Fibroblast of lung (primary cell): ENCODE measurements at regions not wholly inside any gene's neighbourhood (a gene's known extent, or its start where the extent isn't known, plus 50 kb on each side); places are given as distances from the start of the nearest gene placed in this dataset.

Experiments used
- DNase-seq, 2 donors: peaks; one replicate each; pipeline versions ENCODE4 v3.0.0 to v3.0.0-alpha.2; 2010; ENCODE audit warnings: low read depth in 2 of 2
- H2AFZ ChIP-seq: 2 replicates; pipeline ENCODE4 v1.5.1; 2012; ENCODE audit warnings: low read length, control low read depth, inconsistent platforms
- H3K27ac ChIP-seq: 2 replicates; pipeline ENCODE4 v1.5.1; 2011; ENCODE audit warnings: low read length, control low read depth; ENCODE audit not compliant: insufficient read depth
- H3K27me3 ChIP-seq: 2 replicates; pipeline ENCODE4 v1.5.1; 2011; ENCODE audit warnings: mild to moderate bottlenecking, low read length; ENCODE audit not compliant: control insufficient read depth, insufficient read depth
- H3K36me3 ChIP-seq: 2 replicates; pipeline ENCODE4 v1.5.1; 2011; ENCODE audit warnings: low read length; ENCODE audit not compliant: control insufficient read depth, insufficient read depth
- H3K4me1 ChIP-seq: 2 replicates; pipeline ENCODE4 v1.5.1; 2011; ENCODE audit warnings: low read length; ENCODE audit not compliant: control insufficient read depth, insufficient read depth; ENCODE audit errors: extremely low read depth
- H3K4me2 ChIP-seq: 2 replicates; pipeline ENCODE4 v1.5.1; 2011; ENCODE audit warnings: low read length, control low read depth; ENCODE audit not compliant: insufficient read depth; ENCODE audit errors: extremely low read depth
- H3K4me3 ChIP-seq, 4 experiments: fragments of 200-600 bp in 1 of 4; sonication (generic) in 1 of 4; replicated peaks in 1 of 4; 2 replicates each; pipeline ENCODE4 v1.5.1; 2011 to 2016; ENCODE audit warnings: low read length in 4 of 4, low read depth in 3 of 4, mild to moderate bottlenecking in 3 of 4, control low read depth in 2 of 4, inconsistent platforms in 1 of 4, mixed read lengths in 1 of 4; ENCODE audit not compliant: insufficient read depth in 1 of 4; ENCODE audit errors: control extremely low read depth in 1 of 4
- H3K79me2 ChIP-seq: 2 replicates; pipeline ENCODE4 v1.5.1; 2012; ENCODE audit warnings: mild to moderate bottlenecking, low read length, inconsistent platforms; ENCODE audit not compliant: control insufficient read depth, insufficient read depth
- H3K9ac ChIP-seq: 2 replicates; pipeline ENCODE4 v1.5.1; 2011; ENCODE audit warnings: mild to moderate bottlenecking, low read length, control low read depth; ENCODE audit not compliant: insufficient read depth
- H3K9me3 ChIP-seq: 2 replicates; pipeline ENCODE4 v1.5.1; 2012; ENCODE audit warnings: low read depth, low read length; ENCODE audit not compliant: control insufficient read depth, insufficient read depth
- H4K20me1 ChIP-seq: 2 replicates; pipeline ENCODE4 v1.5.1; 2011; ENCODE audit warnings: low read length; ENCODE audit not compliant: control insufficient read depth, insufficient read depth; ENCODE audit errors: extremely low read depth
- CTCF ChIP-seq, 2 donors: IDR thresholded peaks in 1 of 2; conservative IDR thresholded peaks in 1 of 2; 1 replicate in 1 of 2; 2 replicates in 1 of 2; pipeline ENCODE4 v1.5.1; 2011 to 2012; ENCODE audit warnings: low read length in 2 of 2, control low read depth in 1 of 2, inconsistent platforms in 1 of 2, low read depth in 1 of 2, mild to moderate bottlenecking in 1 of 2
- EZH2 ChIP-seq: IDR thresholded peaks from 2 replicates; pipeline ENCODE4 v1.5.1; 2012; ENCODE audit warnings: low read length, control low read depth, mild to moderate bottlenecking; ENCODE audit errors: missing control alignments

- Histone ChIP-seq H3K4me1 (no peaks in the 10 kb centered on the region), H3K4me2 (no peak overlapping the region), H4K20me1 (no peaks in the 10 kb centered on the region), H3K79me2 (no peaks in the 10 kb centered on the region), H2AFZ (no peak overlapping the region), H3K27me3 (no peaks in the 10 kb centered on the region), H3K9me3 (no peaks in the 10 kb centered on the region), H3K4me3 (no peak overlapping the region), H3K9ac (no peak overlapping the region), H3K27ac (no peak overlapping the region), H3K36me3 (no peaks in the 10 kb centered on the region)
- TF ChIP-seq CTCF (conservative IDR thresholded peaks at IDR 0.05 in 1 of 2, IDR thresholded peaks at IDR 0.05 in 1 of 2; ENCODE audit: low read depth in 1 of 2, low read length in 2 of 2): no peak
- TF ChIP-seq EZH2: no peak
- DNase-seq: no peak
Observed at GRCh38 chr1:30275926-30276764, 447.2 kb downstream of the MATN1 start.

- Histone ChIP-seq H3K79me2 (no peaks in the 10 kb centered on the region), H3K27ac (no peak overlapping the region), H4K20me1 (no peaks in the 10 kb centered on the region), H3K4me1 (no peaks in the 10 kb centered on the region), H3K9me3 (no peaks in the 10 kb centered on the region), H3K4me2 (no peak overlapping the region), H3K4me3 (no peak overlapping the region), H3K36me3 (no peaks in the 10 kb centered on the region), H2AFZ (no peak overlapping the region), H3K9ac (no peak overlapping the region), H3K27me3 (no peaks in the 10 kb centered on the region)
- no peak for DNase-seq
- TF ChIP-seq EZH2 (no peak), CTCF (conservative IDR thresholded peaks at IDR 0.05 in 1 of 2, IDR thresholded peaks at IDR 0.05 in 1 of 2; ENCODE audit: low read depth in 1 of 2, low read length in 2 of 2) (no peak)
Observed at GRCh38 chr1:30274976-30275621, 448.3 kb downstream of the MATN1 start.

DNA sequence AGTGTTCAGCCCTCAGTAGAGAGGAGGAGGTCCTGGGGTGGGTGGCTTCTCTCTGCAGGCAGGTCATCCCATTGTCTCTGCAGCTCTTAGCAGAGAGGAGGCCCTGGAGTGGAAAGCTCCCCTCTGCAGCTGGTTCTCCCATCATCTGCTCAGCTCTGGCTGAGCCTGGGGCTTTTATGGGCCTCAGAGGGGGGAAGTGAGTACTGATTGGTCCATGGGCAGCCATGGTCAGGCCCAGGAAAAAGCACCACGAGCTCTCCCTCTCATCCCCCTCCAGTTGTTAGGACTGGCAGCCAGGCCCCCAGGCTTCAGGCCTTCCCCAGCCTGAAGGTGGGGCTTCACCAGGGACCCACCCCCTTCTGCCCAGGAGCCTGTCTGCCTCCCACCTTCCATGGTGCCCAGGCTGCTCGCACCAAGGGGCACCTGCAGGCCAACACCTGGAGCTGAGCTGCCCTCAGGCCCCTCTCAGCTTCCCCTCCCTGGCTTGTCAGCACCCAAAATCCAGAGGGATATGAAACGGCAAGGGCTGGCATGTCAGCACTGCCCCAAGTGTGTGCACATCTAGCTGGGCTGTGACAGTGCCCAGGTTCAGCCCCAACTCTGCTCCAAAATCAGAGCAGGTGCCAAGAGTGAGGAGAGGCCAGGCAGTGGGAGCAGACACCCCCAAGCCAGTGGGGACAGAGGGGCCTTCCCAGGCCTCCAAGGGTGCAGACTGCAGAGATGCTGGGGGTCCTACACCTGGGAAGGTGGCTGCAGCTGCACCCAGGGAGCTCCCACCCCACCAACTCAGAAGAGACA is 449.0 kb downstream of the MATN1 start:
- Histone ChIP-seq H3K9me3 (no peaks in the 10 kb centered on the region), H3K36me3 (no peaks in the 10 kb centered on the region), H2AFZ (no peak overlapping the region), H3K79me2 (no peaks in the 10 kb centered on the region), H3K4me1 (no peaks in the 10 kb centered on the region), H3K4me2 (no peak overlapping the region), H3K9ac (no peak overlapping the region), H3K4me3 (no peak overlapping the region), H4K20me1 (no peaks in the 10 kb centered on the region), H3K27me3 (no peaks in the 10 kb centered on the region), H3K27ac (no peak overlapping the region)
- TF ChIP-seq EZH2: no peak
- no peak for TF ChIP-seq CTCF (conservative IDR thresholded peaks at IDR 0.05 in 1 of 2, IDR thresholded peaks at IDR 0.05 in 1 of 2; ENCODE audit: low read depth in 1 of 2, low read length in 2 of 2)
- no peak for DNase-seq
